Trophoblast cell (in vitro differentiated cells and primary cell): ENCODE measurements at regions not wholly inside any gene's neighbourhood (a gene's known extent, or its start where the extent isn't known, plus 50 kb on each side); places are given as distances from the start of the nearest gene placed in this dataset.

Experiments
- DNase-seq, 2 donors: peaks; one replicate each; pipeline ENCODE4 v3.0.0-alpha.2; 2016
- H2AFZ ChIP-seq: 2 replicates; pipeline ENCODE4 v1.6.1; 2013; ENCODE audit warnings: low read length, moderate library complexity, mild to moderate bottlenecking; ENCODE audit not compliant: insufficient read depth, poor library complexity
- H2AK5ac ChIP-seq: 2 replicates; pipeline ENCODE4 v1.6.1; 2013; ENCODE audit warnings: mild to moderate bottlenecking, low read length
- H2BK120ac ChIP-seq: 2 replicates; pipeline ENCODE4 v1.6.1; 2013; ENCODE audit warnings: low read length, mild to moderate bottlenecking, moderate library complexity; ENCODE audit not compliant: insufficient read depth, poor library complexity
- H2BK12ac ChIP-seq: 2 replicates; pipeline ENCODE4 v1.6.1; 2013; ENCODE audit warnings: mild to moderate bottlenecking, low read length, moderate library complexity
- H2BK5ac ChIP-seq: 2 replicates; pipeline ENCODE4 v1.6.1; 2013; ENCODE audit warnings: low read length, low read depth, moderate library complexity, mild to moderate bottlenecking; ENCODE audit not compliant: poor library complexity
- H3K14ac ChIP-seq: 2 replicates; pipeline ENCODE4 v1.6.1; 2013; ENCODE audit warnings: mild to moderate bottlenecking, low read length
- H3K18ac ChIP-seq: 2 replicates; pipeline ENCODE4 v1.6.1; 2013; ENCODE audit warnings: mild to moderate bottlenecking, low read length
- H3K23ac ChIP-seq: 2 replicates; pipeline ENCODE4 v1.6.1; 2013; ENCODE audit warnings: low read length
- H3K27ac ChIP-seq: 2 replicates; pipeline ENCODE4 v1.5.1; 2013; ENCODE audit warnings: low read depth, mild to moderate bottlenecking, inconsistent platforms, low read length, moderate library complexity
- H3K27me3 ChIP-seq: 2 replicates; pipeline ENCODE4 v1.6.1; 2013; ENCODE audit warnings: inconsistent platforms, mild to moderate bottlenecking, low read length, moderate library complexity; ENCODE audit not compliant: insufficient read depth
- H3K36me3 ChIP-seq, 2 experiments: 1 replicate in 1 of 2; 2 replicates in 1 of 2; pipeline ENCODE4 v1.6.1; 2013; ENCODE audit warnings: low read length in 2 of 2, mild to moderate bottlenecking in 2 of 2, moderate library complexity in 1 of 2; ENCODE audit not compliant: insufficient read depth in 2 of 2, control insufficient read depth in 1 of 2
- H3K4ac ChIP-seq: 2 replicates; pipeline ENCODE4 v1.6.1; 2013; ENCODE audit warnings: low read depth, mild to moderate bottlenecking, low read length, moderate library complexity
- H3K4me1 ChIP-seq, 2 experiments: 1 replicate in 1 of 2; 2 replicates in 1 of 2; pipeline ENCODE4 v1.6.1; 2013; ENCODE audit warnings: low read length in 2 of 2, mild to moderate bottlenecking in 2 of 2, moderate library complexity in 1 of 2; ENCODE audit not compliant: insufficient read depth in 2 of 2, control insufficient read depth in 1 of 2
- H3K4me2 ChIP-seq: 2 replicates; pipeline ENCODE4 v1.6.1; 2013; ENCODE audit warnings: inconsistent platforms, mild to moderate bottlenecking, low read length, moderate library complexity
- H3K4me3 ChIP-seq: 2 replicates; pipeline ENCODE4 v1.5.1; 2013; ENCODE audit warnings: mild to moderate bottlenecking, low read depth, low read length, inconsistent platforms
- H3K79me1 ChIP-seq: one replicate; pipeline ENCODE4 v1.6.1; 2013; ENCODE audit warnings: low read length
- H3K79me2 ChIP-seq: 2 replicates; pipeline ENCODE4 v1.6.1; 2013; ENCODE audit warnings: low read length, mild to moderate bottlenecking; ENCODE audit not compliant: control insufficient read depth, insufficient read depth, poor library complexity
- H3K9ac ChIP-seq: 2 replicates; pipeline ENCODE4 v1.6.1; 2013; ENCODE audit warnings: mild to moderate bottlenecking, low read length
- H3K9me3 ChIP-seq: 2 replicates; pipeline ENCODE4 v1.6.1; 2013; ENCODE audit warnings: low read depth, mild to moderate bottlenecking, control low read depth, inconsistent platforms, low read length; ENCODE audit not compliant: insufficient read depth
- H4K12ac ChIP-seq: 2 replicates; pipeline ENCODE4 v1.6.1; 2013; ENCODE audit warnings: low read depth, mild to moderate bottlenecking, low read length, moderate library complexity
- H4K8ac ChIP-seq: 2 replicates; pipeline ENCODE4 v1.6.1; 2013; ENCODE audit warnings: low read depth, mild to moderate bottlenecking, low read length, moderate library complexity
- H4K91ac ChIP-seq: one replicate; pipeline ENCODE4 v1.6.1; 2013; ENCODE audit warnings: low read depth, mild to moderate bottlenecking, low read length, moderate library complexity
- WGBS: extraction: QIAGEN DNeasy Blood & Tissue Kit; methylation state at CpG from one replicate; pipeline ENCODE4 v1.1.7; 2013; ENCODE audit warnings: missing lambda C conversion rate; ENCODE audit not compliant: insufficient read length, insufficient coverage; ENCODE audit errors: extremely low coverage; 5-methylcytosine and 5-hydroxymethylcytosine counted together

GRCh38 chr10:50951365-50951764 lies 65.9 kb upstream of the A1CF start:
- Histone ChIP-seq H4K12ac (no peak overlapping the region), H3K79me1 (no peaks in the 10 kb centered on the region), H3K36me3 (no peaks in the 10 kb centered on the region), H2AFZ (no peak overlapping the region), H3K9me3 (no peaks in the 10 kb centered on the region), H3K18ac (no peak overlapping the region), H4K91ac (no peak overlapping the region), H3K9ac (no peak overlapping the region), H3K79me2 (no peaks in the 10 kb centered on the region), H2AK5ac (no peak overlapping the region), H2BK12ac (no peak overlapping the region), H2BK5ac (no peak overlapping the region), H3K14ac (no peak overlapping the region), H3K23ac (no peak overlapping the region), H3K27me3 (no peaks in the 10 kb centered on the region), H3K4me2 (no peak overlapping the region), H3K4me1 (no peaks in the 10 kb centered on the region), H2BK120ac (no peak overlapping the region), H3K4ac (no peak overlapping the region), H4K8ac (no peak overlapping the region), H3K4me3 (no peak overlapping the region), H3K27ac (no peak overlapping the region)
- no CpG with 5 or more reads among the region's 4 CpGs for WGBS
- no peak for DNase-seq

GRCh38 chr10:50961297-50961696 lies 75.9 kb upstream of the A1CF start:
- H3K9me3 ChIP-seq, result no peaks in the 10 kb centered on the region
- H2AK5ac ChIP-seq, result no peak overlapping the region
- H3K9ac ChIP-seq, result no peak overlapping the region
- no peaks in the 10 kb centered on the region for H3K4me1 ChIP-seq
- no peak overlapping the region for H4K91ac ChIP-seq
- H3K18ac ChIP-seq, result no peak overlapping the region
- no peak overlapping the region for H3K14ac ChIP-seq
- H3K27me3 ChIP-seq, result no peaks in the 10 kb centered on the region
- H3K27ac ChIP-seq, result no peak overlapping the region
- H3K4ac ChIP-seq, result no peak overlapping the region
- H2BK5ac ChIP-seq, result no peak overlapping the region
- no peak overlapping the region for H3K23ac ChIP-seq
- no peak overlapping the region for H4K8ac ChIP-seq
- H3K79me1 ChIP-seq, result no peaks in the 10 kb centered on the region
- H3K4me2 ChIP-seq, result no peak overlapping the region
- no peak overlapping the region for H2BK12ac ChIP-seq
- H2BK120ac ChIP-seq, result no peak overlapping the region
- no peak for DNase-seq
- H2AFZ ChIP-seq, result no peak overlapping the region
- H3K79me2 ChIP-seq, result no peaks in the 10 kb centered on the region
- no peaks in the 10 kb centered on the region for H3K36me3 ChIP-seq
- H3K4me3 ChIP-seq, result no peak overlapping the region
- H4K12ac ChIP-seq, result no peak overlapping the region

- H3K14ac ChIP-seq, result no peak overlapping the region
- no peaks in the 10 kb centered on the region for H3K9me3 ChIP-seq
- WGBS, result no CpG with 5 or more reads among the region's 1 CpG
- H3K4me2 ChIP-seq, result no peak overlapping the region
- no peak overlapping the region for H3K9ac ChIP-seq
- no peak overlapping the region for H2BK12ac ChIP-seq
- H3K27me3 ChIP-seq, result no peaks in the 10 kb centered on the region
- H3K4ac ChIP-seq, result no peak overlapping the region
- H3K4me3 ChIP-seq, result no peak overlapping the region
- H3K18ac ChIP-seq, result no peak overlapping the region
- H3K4me1 ChIP-seq, result no peaks in the 10 kb centered on the region
- no peak overlapping the region for H3K23ac ChIP-seq
- no peak overlapping the region for H3K27ac ChIP-seq
- no peaks in the 10 kb centered on the region for H3K79me1 ChIP-seq
- no peak for DNase-seq
- H3K36me3 ChIP-seq, result no peaks in the 10 kb centered on the region
- H2BK120ac ChIP-seq, result no peak overlapping the region
- no peak overlapping the region for H2AK5ac ChIP-seq
- no peak overlapping the region for H2AFZ ChIP-seq
- no peaks in the 10 kb centered on the region for H3K79me2 ChIP-seq
- no peak overlapping the region for H4K12ac ChIP-seq
- no peak overlapping the region for H4K91ac ChIP-seq
- H2BK5ac ChIP-seq, result no peak overlapping the region
- H4K8ac ChIP-seq, result no peak overlapping the region
Measured at GRCh38 chr10:50963063-50963462, 77.6 kb upstream of the A1CF start.

- no peak overlapping the region for H3K14ac ChIP-seq
- no peak overlapping the region for H3K18ac ChIP-seq
- no peak overlapping the region for H2AFZ ChIP-seq
- H3K9me3 ChIP-seq, result no peaks in the 10 kb centered on the region
- H4K8ac ChIP-seq, result no peak overlapping the region
- no peak overlapping the region for H2BK120ac ChIP-seq
- H2AK5ac ChIP-seq, result no peak overlapping the region
- no peak overlapping the region for H3K27ac ChIP-seq
- H3K79me1 ChIP-seq, result no peaks in the 10 kb centered on the region
- no peak overlapping the region for H3K4me2 ChIP-seq
- H3K4ac ChIP-seq, result no peak overlapping the region
- DNase-seq, result no peak
- no peak overlapping the region for H4K91ac ChIP-seq
- H3K23ac ChIP-seq, result no peak overlapping the region
- no peak overlapping the region for H2BK5ac ChIP-seq
- WGBS, result no CpG with 5 or more reads among the region's 4 CpGs
- no peak overlapping the region for H4K12ac ChIP-seq
- H3K9ac ChIP-seq, result no peak overlapping the region
- H3K4me3 ChIP-seq, result no peak overlapping the region
- no peaks in the 10 kb centered on the region for H3K36me3 ChIP-seq
- H3K4me1 ChIP-seq, result no peaks in the 10 kb centered on the region
- H2BK12ac ChIP-seq, result no peak overlapping the region
- no peaks in the 10 kb centered on the region for H3K27me3 ChIP-seq
- H3K79me2 ChIP-seq, result no peaks in the 10 kb centered on the region
Measured at GRCh38 chr10:50968386-50969091, 83.1 kb upstream of the A1CF start.
